CD14-positive monocyte (primary cell): ENCODE measurements at regions not wholly inside any gene's neighbourhood (a gene's known extent, or its start where the extent isn't known, plus 50 kb on each side); places are given as distances from the start of the nearest gene placed in this dataset.

Source experiments
- DNase-seq, 3 donors: peaks; one replicate each; pipeline ENCODE4 v3.0.0-alpha.2; 2011 to 2022
- H2AFZ ChIP-seq: 2 replicates; pipeline ENCODE4 v1.6.0; 2012; ENCODE audit warnings: mild to moderate bottlenecking, low read depth, low read length, inconsistent platforms; ENCODE audit not compliant: insufficient read depth, poor library complexity, severe bottlenecking
- H3K27ac ChIP-seq, 2 donors: 1 replicate in 1 of 2; 2 replicates in 1 of 2; pipeline ENCODE4 v1.5.1; 2012 to 2013; ENCODE audit warnings: low read length in 2 of 2, control low read depth in 1 of 2, inconsistent platforms in 1 of 2, low read depth in 1 of 2, mild to moderate bottlenecking in 1 of 2
- H3K27me3 ChIP-seq, 2 donors: one replicate each; pipeline versions ENCODE4 v1.6.0 to v1.6.1; 2011 to 2013; ENCODE audit warnings: low read length in 2 of 2; ENCODE audit not compliant: control insufficient read depth in 2 of 2, insufficient read depth in 2 of 2
- H3K36me3 ChIP-seq, 2 donors: replicated peaks in 1 of 2; 1 replicate in 1 of 2; 2 replicates in 1 of 2; pipeline versions ENCODE4 v1.5.1 to v1.6.1; 2012 to 2013; ENCODE audit warnings: low read length in 2 of 2, control low read depth in 1 of 2, inconsistent platforms in 1 of 2, mild to moderate bottlenecking in 1 of 2; ENCODE audit not compliant: insufficient read depth in 2 of 2, control insufficient read depth in 1 of 2
- H3K4me1 ChIP-seq, 2 donors: 1 replicate in 1 of 2; 2 replicates in 1 of 2; pipeline versions ENCODE4 v1.5.1 to v1.6.1; 2012 to 2013; ENCODE audit warnings: low read length in 2 of 2, control low read depth in 1 of 2, inconsistent platforms in 1 of 2, mild to moderate bottlenecking in 1 of 2, moderate library complexity in 1 of 2; ENCODE audit not compliant: insufficient read depth in 2 of 2, control insufficient read depth in 1 of 2
- H3K4me2 ChIP-seq: replicated peaks from 2 replicates; pipeline ENCODE3; 2012; ENCODE audit warnings: low read length, moderate library complexity, mild to moderate bottlenecking; ENCODE audit not compliant: poor library complexity, severe bottlenecking; ENCODE audit errors: extremely low read depth
- H3K4me3 ChIP-seq, 3 experiments: fragments of 200-600 bp in 1 of 3; sonication (generic) in 1 of 3; replicated peaks in 1 of 3; 1 replicate in 2 of 3; 2 replicates in 1 of 3; pipeline ENCODE4 v1.5.1; 2011 to 2013; ENCODE audit warnings: low read length in 3 of 3, mild to moderate bottlenecking in 3 of 3, control low read depth in 2 of 3, low read depth in 2 of 3, inconsistent platforms in 1 of 3, moderate library complexity in 1 of 3
- H3K79me2 ChIP-seq: 2 replicates; pipeline ENCODE4 v1.6.0; 2012; ENCODE audit warnings: mild to moderate bottlenecking, control low read depth, inconsistent platforms, low read length, moderate library complexity; ENCODE audit not compliant: insufficient read depth
- H3K9ac ChIP-seq: 2 replicates; pipeline ENCODE4 v1.6.0; 2017; ENCODE audit warnings: low read length, mild to moderate bottlenecking; ENCODE audit not compliant: insufficient read depth, poor library complexity, severe bottlenecking
- H3K9me3 ChIP-seq, 2 donors: replicated peaks in 1 of 2; 1 replicate in 1 of 2; 2 replicates in 1 of 2; pipeline versions ENCODE4 v1.5.1 to v1.6.1; 2012 to 2013; ENCODE audit warnings: low read length in 2 of 2, control low read depth in 1 of 2; ENCODE audit not compliant: control insufficient read depth in 1 of 2, insufficient read depth in 1 of 2
- H4K20me1 ChIP-seq: 2 replicates; pipeline ENCODE4 v1.6.0; 2012; ENCODE audit warnings: mild to moderate bottlenecking, low read length, control low read depth, moderate library complexity; ENCODE audit not compliant: insufficient read depth
- H3K27ac Mint-ChIP-seq, 7 donors: one replicate each; pipeline ENCODE4 v1.8.0; 2020; ENCODE audit warnings: mild to moderate bottlenecking in 7 of 7, mixed read lengths in 7 of 7, moderate library complexity in 6 of 7, inconsistent platforms in 2 of 7
- H3K27me3 Mint-ChIP-seq, 3 donors: one replicate each; pipeline ENCODE4 v1.8.0; 2021 to 2022; ENCODE audit warnings: low read depth in 3 of 3, mild to moderate bottlenecking in 3 of 3, mixed read lengths in 3 of 3, moderate library complexity in 3 of 3, inconsistent platforms in 1 of 3
- H3K36me3 Mint-ChIP-seq, 2 donors: one replicate each; pipeline ENCODE4 v1.8.0; 2020; ENCODE audit warnings: mixed read lengths in 2 of 2, inconsistent platforms in 1 of 2, mild to moderate bottlenecking in 1 of 2
- H3K4me1 Mint-ChIP-seq: one replicate; pipeline ENCODE4 v1.8.0; 2020; ENCODE audit warnings: mild to moderate bottlenecking, mixed read lengths
- H3K4me3 Mint-ChIP-seq, 2 donors: one replicate each; pipeline ENCODE4 v1.8.0; 2020; ENCODE audit warnings: mild to moderate bottlenecking in 2 of 2, mixed read lengths in 2 of 2, moderate library complexity in 1 of 2
- H3K9me3 Mint-ChIP-seq, 7 donors: one replicate each; pipeline ENCODE4 v1.8.0; 2020 to 2022; ENCODE audit warnings: mixed read lengths in 7 of 7, mild to moderate bottlenecking in 6 of 7, moderate library complexity in 6 of 7, inconsistent platforms in 2 of 7
- WGBS: methylation state at CpG from one replicate; pipeline ENCODE4 v1.1.5; 2013; ENCODE audit warnings: missing lambda C conversion rate; ENCODE audit not compliant: insufficient coverage; 5-methylcytosine and 5-hydroxymethylcytosine counted together
- intact Hi-C, 2 donors: fragments of 100-400 bp; cut with micrococcal nuclease; formaldehyde crosslinking; loops; one replicate each; pipeline versions ENCODE4 v1.15.0 to v1.15.1; 2023
- TF ChIP-seq, protein P1 (sequence below): fragments of 200-600 bp; IDR thresholded peaks from one replicate; pipeline ENCODE4 v1.8.0; 2022; ENCODE audit warnings: antibody characterized with exemption, mild to moderate bottlenecking

DNA sequence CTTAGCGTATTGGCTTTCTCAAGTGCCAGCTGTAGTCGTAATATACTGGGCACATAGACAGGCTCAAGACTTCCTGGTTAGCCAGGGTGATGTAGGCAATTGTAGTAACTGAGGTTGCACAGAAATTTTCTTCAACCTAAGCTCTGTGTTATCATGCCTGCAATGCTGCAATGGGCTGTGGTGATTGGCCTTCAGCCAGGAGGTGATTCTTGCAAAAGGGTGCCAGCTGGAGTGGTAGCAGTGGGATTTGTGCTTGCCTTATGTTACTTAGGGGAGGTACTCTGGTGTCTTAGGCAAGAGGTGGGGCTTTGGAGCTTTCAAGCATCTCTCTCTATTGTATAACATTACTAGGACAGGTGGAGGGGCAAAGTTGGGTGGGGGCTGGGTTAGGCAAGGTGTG, 495.1 kb downstream of the CDH11 start:
- no peak overlapping the region for H3K9ac ChIP-seq
- Mint-ChIP-seq H3K27ac (no peak overlapping the region), H3K9me3 (peaks cover 2 to 28% (median 10%) of the 10 kb centered on the region in 7 donors), H3K36me3 (no peaks in the 10 kb centered on the region), H3K4me1 (no peaks in the 10 kb centered on the region), H3K4me3 (no peak overlapping the region), H3K27me3 (no peaks in the 10 kb centered on the region)
- no peaks in the 10 kb centered on the region for H3K36me3 ChIP-seq
- no peaks in the 10 kb centered on the region for H3K79me2 ChIP-seq
- TF ChIP-seq, protein P1, sequence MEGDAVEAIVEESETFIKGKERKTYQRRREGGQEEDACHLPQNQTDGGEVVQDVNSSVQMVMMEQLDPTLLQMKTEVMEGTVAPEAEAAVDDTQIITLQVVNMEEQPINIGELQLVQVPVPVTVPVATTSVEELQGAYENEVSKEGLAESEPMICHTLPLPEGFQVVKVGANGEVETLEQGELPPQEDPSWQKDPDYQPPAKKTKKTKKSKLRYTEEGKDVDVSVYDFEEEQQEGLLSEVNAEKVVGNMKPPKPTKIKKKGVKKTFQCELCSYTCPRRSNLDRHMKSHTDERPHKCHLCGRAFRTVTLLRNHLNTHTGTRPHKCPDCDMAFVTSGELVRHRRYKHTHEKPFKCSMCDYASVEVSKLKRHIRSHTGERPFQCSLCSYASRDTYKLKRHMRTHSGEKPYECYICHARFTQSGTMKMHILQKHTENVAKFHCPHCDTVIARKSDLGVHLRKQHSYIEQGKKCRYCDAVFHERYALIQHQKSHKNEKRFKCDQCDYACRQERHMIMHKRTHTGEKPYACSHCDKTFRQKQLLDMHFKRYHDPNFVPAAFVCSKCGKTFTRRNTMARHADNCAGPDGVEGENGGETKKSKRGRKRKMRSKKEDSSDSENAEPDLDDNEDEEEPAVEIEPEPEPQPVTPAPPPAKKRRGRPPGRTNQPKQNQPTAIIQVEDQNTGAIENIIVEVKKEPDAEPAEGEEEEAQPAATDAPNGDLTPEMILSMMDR = no peak
- 100% methylated on average over 2 of the region's 2 CpGs for WGBS
- H3K4me1 ChIP-seq = no peaks in the 10 kb centered on the region
- H3K27ac ChIP-seq = no peak overlapping the region
- no peak overlapping the region for H3K4me3 ChIP-seq
- H3K4me2 ChIP-seq = no peak overlapping the region
- DNase-seq = no peak
- H2AFZ ChIP-seq = no peak overlapping the region
- peaks cover 25 to 33% of the 10 kb centered on the region in 2 donors for H3K9me3 ChIP-seq
- intact Hi-C loops = no loop called here
- no peaks in the 10 kb centered on the region for H3K27me3 ChIP-seq
- H4K20me1 ChIP-seq = no peaks in the 10 kb centered on the region

DNA sequence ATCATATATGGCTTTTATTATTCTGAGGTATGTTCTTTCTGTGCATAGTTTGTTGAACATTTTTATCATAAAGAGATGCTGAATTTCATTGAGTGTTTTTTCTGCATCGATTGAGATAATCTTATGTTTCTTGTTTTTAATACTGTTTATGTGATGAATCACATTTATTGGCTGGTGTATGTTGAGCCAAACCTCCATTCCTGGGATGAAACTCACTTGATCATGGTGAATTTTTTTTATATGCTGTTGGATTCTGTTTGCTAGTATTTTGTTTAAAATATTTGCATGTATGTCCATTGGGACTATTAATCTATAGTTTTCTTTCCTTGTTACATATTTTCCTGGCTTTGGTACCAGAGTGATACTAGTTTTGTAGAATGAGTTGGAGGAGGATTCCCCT, 500.2 kb downstream of the CDH11 start:
- H4K20me1 ChIP-seq = no peaks in the 10 kb centered on the region
- no peak overlapping the region for H3K4me2 ChIP-seq
- no peaks in the 10 kb centered on the region for H3K4me1 Mint-ChIP-seq
- peaks cover 9 to 16% of the 10 kb centered on the region in 2 donors for H3K9me3 ChIP-seq
- no peaks in the 10 kb centered on the region for H3K4me1 ChIP-seq
- intact Hi-C loops = no loop called here
- no peak overlapping the region for H3K4me3 ChIP-seq
- H3K36me3 ChIP-seq = no peaks in the 10 kb centered on the region
- H3K27me3 ChIP-seq = no peaks in the 10 kb centered on the region
- DNase-seq = no peak
- no peak overlapping the region for H2AFZ ChIP-seq
- H3K79me2 ChIP-seq = no peaks in the 10 kb centered on the region
- no peak overlapping the region for H3K9ac ChIP-seq
- TF ChIP-seq, protein P1 = no peak
- peaks cover 2 to 17% (median 5%) of the 10 kb centered on the region in 7 donors for H3K9me3 Mint-ChIP-seq
- WGBS = no CpG with 5 or more reads among the region's 1 CpG
- no peak overlapping the region for H3K27ac Mint-ChIP-seq
- no peaks in the 10 kb centered on the region for H3K36me3 Mint-ChIP-seq
- H3K27me3 Mint-ChIP-seq = no peaks in the 10 kb centered on the region
- no peak overlapping the region for H3K27ac ChIP-seq
- no peak overlapping the region for H3K4me3 Mint-ChIP-seq
